BLaER1 treated with 17β-estradiol and CSF1 and Interleukin-3, amounts not matched to agents 10 nM and 100 nM (cell line): ENCODE measurements at regions not wholly inside any gene's neighbourhood (a gene's known extent, or its start where the extent isn't known, plus 50 kb on each side); places are given as distances from the start of the nearest gene placed in this dataset.

Experiments
- H3K27ac ChIP-seq, 11 experiments: shearing (Covaris generic); formaldehyde crosslinking; 2 replicates each; pipeline ENCODE4 v1.8.1; 2022
- H3K27me3 ChIP-seq, 11 experiments: shearing (Covaris generic); formaldehyde crosslinking; 2 replicates each; pipeline ENCODE4 v1.8.1; 2022
- H3K36me3 ChIP-seq, 11 experiments: shearing (Covaris generic); formaldehyde crosslinking; 2 replicates each; pipeline ENCODE4 v1.8.1; 2022
- H3K4me1 ChIP-seq, 10 experiments: shearing (Covaris generic); formaldehyde crosslinking; 2 replicates each; pipeline ENCODE4 v1.8.1; 2022
- H3K4me2 ChIP-seq, 11 experiments: shearing (Covaris generic); formaldehyde crosslinking; 2 replicates each; pipeline ENCODE4 v1.8.1; 2022
- H3K4me3 ChIP-seq, 10 experiments: shearing (Covaris generic); formaldehyde crosslinking; 2 replicates each; pipeline ENCODE4 v1.8.1; 2022
- H3K9ac ChIP-seq, 11 experiments: shearing (Covaris generic); formaldehyde crosslinking; 2 replicates each; pipeline ENCODE4 v1.8.1; 2022
- H3K9me3 ChIP-seq, 11 experiments: shearing (Covaris generic); formaldehyde crosslinking; replicated peaks in 1 of 11; 2 replicates each; pipeline ENCODE4 v1.8.1; 2022
- H4K20me1 ChIP-seq, 11 experiments: shearing (Covaris generic); formaldehyde crosslinking; 2 replicates each; pipeline ENCODE4 v1.8.1; 2022
- Cebpa-rat ChIP-seq, 11 experiments: shearing (Covaris generic); IDR thresholded peaks; 2 replicates each; pipeline ENCODE4 v1.8.1; 2022

- H3K9ac ChIP-seq = no peak overlapping the region
- TF ChIP-seq Cebpa-rat (IDR thresholded peaks at IDR 0.05) = no peak
Measured at GRCh38 chr13:77975358-77976042, 56.9 kb upstream of the EDNRB start.

GRCh38 chr13:77969299-77969698 is 50.7 kb upstream of the EDNRB start:
- Histone ChIP-seq H3K9ac (no peak overlapping the region), H4K20me1 (no peaks in the 10 kb centered on the region), H3K9me3 (no peaks in the 10 kb centered on the region), H3K36me3 (no peaks in the 10 kb centered on the region), H3K4me2 (no peak overlapping the region), H3K27ac (no peak overlapping the region), H3K27me3 (no peaks in the 10 kb centered on the region), H3K4me3 (no peak overlapping the region), H3K4me1 (no peaks in the 10 kb centered on the region)
- TF ChIP-seq Cebpa-rat (IDR thresholded peaks at IDR 0.05) = no peak

More at GRCh38 chr13:77975358-77976042, 56.9 kb upstream of the EDNRB start:
- Histone ChIP-seq H3K36me3 (no peaks in the 10 kb centered on the region), H3K4me2 (no peak overlapping the region), H3K27ac (no peak overlapping the region), H3K4me3 (no peak overlapping the region), H3K27me3 (no peaks in the 10 kb centered on the region), H3K9me3 (peaks cover 0 to 10% (median 5%) of the 10 kb centered on the region in 11 experiments; a peak in 10 of 22 replicates), H3K4me1 (no peaks in the 10 kb centered on the region), H4K20me1 (no peaks in the 10 kb centered on the region)
